ENCODE measurements at regions not wholly inside any gene's neighbourhood (a gene's known extent, or its start where the extent isn't known, plus 50 kb on each side); places are given as distances from the start of the nearest gene placed in this dataset.

- Histone ChIP-seq H3K27ac (ENCODE audit: low read length) (no peak overlapping the region), H3K4me1 (ENCODE audit: control insufficient read depth, insufficient read depth, low read length) (no peaks in the 10 kb centered on the region), H3K9me3 (ENCODE audit: control insufficient read depth, low read depth, low read length) (no peaks in the 10 kb centered on the region), H3K4me3 (ENCODE audit: low read length) (no peak overlapping the region), H3K27me3 (ENCODE audit: control insufficient read depth, insufficient read depth, low read length) (no peaks in the 10 kb centered on the region), H3K36me3 (ENCODE audit: control insufficient read depth, insufficient read depth, low read length) (no peaks in the 10 kb centered on the region)
- no CpG with 5 or more reads among the region's 3 CpGs for WGBS (ENCODE audit: insufficient coverage, low lambda C conversion rate)
- no peak for DNase-seq
Observed at GRCh38 chr9:78383130-78383529, 86.2 kb downstream of the PSAT1 start.

GRCh38 chr9:78386348-78386747, 89.4 kb downstream of the PSAT1 start:
- Histone ChIP-seq H3K4me3 (ENCODE audit: low read length) (no peak overlapping the region), H3K27me3 (ENCODE audit: control insufficient read depth, insufficient read depth, low read length) (no peaks in the 10 kb centered on the region), H3K27ac (ENCODE audit: low read length) (no peak overlapping the region), H3K4me1 (ENCODE audit: control insufficient read depth, insufficient read depth, low read length) (no peaks in the 10 kb centered on the region), H3K9me3 (ENCODE audit: control insufficient read depth, low read depth, low read length) (no peaks in the 10 kb centered on the region), H3K36me3 (ENCODE audit: control insufficient read depth, insufficient read depth, low read length) (no peaks in the 10 kb centered on the region)
- no CpG with 5 or more reads among the region's 1 CpG for WGBS (ENCODE audit: insufficient coverage, low lambda C conversion rate)
- no peak for DNase-seq

GRCh38 chr9:78386773-78387172, 89.8 kb downstream of the PSAT1 start:
- H3K9me3 ChIP-seq (ENCODE audit: control insufficient read depth, low read depth, low read length): no peaks in the 10 kb centered on the region
- DNase-seq: peak; percentile 37 to 59
- no peaks in the 10 kb centered on the region for H3K27me3 ChIP-seq (ENCODE audit: control insufficient read depth, insufficient read depth, low read length)
- no peak overlapping the region for H3K27ac ChIP-seq (ENCODE audit: low read length)
- H3K4me3 ChIP-seq (ENCODE audit: low read length): no peak overlapping the region
- H3K4me1 ChIP-seq (ENCODE audit: control insufficient read depth, insufficient read depth, low read length): no peaks in the 10 kb centered on the region
- no peaks in the 10 kb centered on the region for H3K36me3 ChIP-seq (ENCODE audit: control insufficient read depth, insufficient read depth, low read length)

- H3K27ac ChIP-seq (ENCODE audit: low read length): no peak overlapping the region
- no peaks in the 10 kb centered on the region for H3K9me3 ChIP-seq (ENCODE audit: control insufficient read depth, low read depth, low read length)
- H3K36me3 ChIP-seq (ENCODE audit: control insufficient read depth, insufficient read depth, low read length): no peaks in the 10 kb centered on the region
- no peak for DNase-seq
- H3K27me3 ChIP-seq (ENCODE audit: control insufficient read depth, insufficient read depth, low read length): no peaks in the 10 kb centered on the region
- no peak overlapping the region for H3K4me3 ChIP-seq (ENCODE audit: low read length)
- WGBS (ENCODE audit: insufficient coverage, low lambda C conversion rate): no CpG with 5 or more reads among the region's 2 CpGs
- no peaks in the 10 kb centered on the region for H3K4me1 ChIP-seq (ENCODE audit: control insufficient read depth, insufficient read depth, low read length)
Observed at GRCh38 chr9:78393340-78393739, 96.4 kb downstream of the PSAT1 start.

GRCh38 chr9:78393932-78394331, 97.0 kb downstream of the PSAT1 start:
- Histone ChIP-seq H3K27ac (ENCODE audit: low read length) (no peak overlapping the region), H3K9me3 (ENCODE audit: control insufficient read depth, low read depth, low read length) (no peaks in the 10 kb centered on the region), H3K36me3 (ENCODE audit: control insufficient read depth, insufficient read depth, low read length) (no peaks in the 10 kb centered on the region), H3K4me1 (ENCODE audit: control insufficient read depth, insufficient read depth, low read length) (no peaks in the 10 kb centered on the region), H3K27me3 (ENCODE audit: control insufficient read depth, insufficient read depth, low read length) (no peaks in the 10 kb centered on the region), H3K4me3 (ENCODE audit: low read length) (no peak overlapping the region)
- DNase-seq: no peak
- no CpG with 5 or more reads among the region's 2 CpGs for WGBS (ENCODE audit: insufficient coverage, low lambda C conversion rate)

- Histone ChIP-seq H3K9me3 (ENCODE audit: control insufficient read depth, low read depth, low read length) (no peaks in the 10 kb centered on the region), H3K27me3 (ENCODE audit: control insufficient read depth, insufficient read depth, low read length) (no peaks in the 10 kb centered on the region), H3K27ac (ENCODE audit: low read length) (no peak overlapping the region), H3K4me1 (ENCODE audit: control insufficient read depth, insufficient read depth, low read length) (no peaks in the 10 kb centered on the region), H3K36me3 (ENCODE audit: control insufficient read depth, insufficient read depth, low read length) (no peaks in the 10 kb centered on the region), H3K4me3 (ENCODE audit: low read length) (no peak overlapping the region)
- DNase-seq: no peak
- WGBS (ENCODE audit: insufficient coverage, low lambda C conversion rate): no CpG with 5 or more reads among the region's 2 CpGs
Observed at GRCh38 chr9:78396087-78396486, 99.2 kb downstream of the PSAT1 start.

GRCh38 chr9:78397045-78397444, 100.1 kb downstream of the PSAT1 start:
- no peaks in the 10 kb centered on the region for H3K36me3 ChIP-seq (ENCODE audit: control insufficient read depth, insufficient read depth, low read length)
- no peak for DNase-seq
- H3K27me3 ChIP-seq (ENCODE audit: control insufficient read depth, insufficient read depth, low read length): no peaks in the 10 kb centered on the region
- 0% methylated on average over 1 of the region's 5 CpGs for WGBS (ENCODE audit: insufficient coverage, low lambda C conversion rate)
- H3K4me3 ChIP-seq (ENCODE audit: low read length): no peak overlapping the region
- H3K27ac ChIP-seq (ENCODE audit: low read length): no peak overlapping the region
- no peaks in the 10 kb centered on the region for H3K4me1 ChIP-seq (ENCODE audit: control insufficient read depth, insufficient read depth, low read length)
- H3K9me3 ChIP-seq (ENCODE audit: control insufficient read depth, low read depth, low read length): no peaks in the 10 kb centered on the region

GRCh38 chr9:78397454-78397853, 100.5 kb downstream of the PSAT1 start:
- no peaks in the 10 kb centered on the region for H3K27me3 ChIP-seq (ENCODE audit: control insufficient read depth, insufficient read depth, low read length)
- H3K4me3 ChIP-seq (ENCODE audit: low read length): no peak overlapping the region
- no peak overlapping the region for H3K27ac ChIP-seq (ENCODE audit: low read length)
- H3K9me3 ChIP-seq (ENCODE audit: control insufficient read depth, low read depth, low read length): no peaks in the 10 kb centered on the region
- no peaks in the 10 kb centered on the region for H3K36me3 ChIP-seq (ENCODE audit: control insufficient read depth, insufficient read depth, low read length)
- no peak for DNase-seq
- 60% methylated on average over 1 of the region's 5 CpGs for WGBS (ENCODE audit: insufficient coverage, low lambda C conversion rate)
- H3K4me1 ChIP-seq (ENCODE audit: control insufficient read depth, insufficient read depth, low read length): no peaks in the 10 kb centered on the region

GRCh38 chr9:78399153-78399552, 102.2 kb downstream of the PSAT1 start:
- no peak overlapping the region for H3K27ac ChIP-seq (ENCODE audit: low read length)

GRCh38 chr9:78400496-78400895, 103.6 kb downstream of the PSAT1 start:
- no peaks in the 10 kb centered on the region for H3K4me1 ChIP-seq (ENCODE audit: control insufficient read depth, insufficient read depth, low read length)
- H3K27ac ChIP-seq (ENCODE audit: low read length): no peak overlapping the region
- no peak overlapping the region for H3K4me3 ChIP-seq (ENCODE audit: low read length)
- no peaks in the 10 kb centered on the region for H3K27me3 ChIP-seq (ENCODE audit: control insufficient read depth, insufficient read depth, low read length)
- no peaks in the 10 kb centered on the region for H3K9me3 ChIP-seq (ENCODE audit: control insufficient read depth, low read depth, low read length)
- no peaks in the 10 kb centered on the region for H3K36me3 ChIP-seq (ENCODE audit: control insufficient read depth, insufficient read depth, low read length)
- no peak for DNase-seq

More at GRCh38 chr9:78399153-78399552, 102.2 kb downstream of the PSAT1 start:
- Histone ChIP-seq H3K4me1 (ENCODE audit: control insufficient read depth, insufficient read depth, low read length) (no peaks in the 10 kb centered on the region), H3K4me3 (ENCODE audit: low read length) (no peak overlapping the region), H3K36me3 (ENCODE audit: control insufficient read depth, insufficient read depth, low read length) (no peaks in the 10 kb centered on the region), H3K27me3 (ENCODE audit: control insufficient read depth, insufficient read depth, low read length) (no peaks in the 10 kb centered on the region), H3K9me3 (ENCODE audit: control insufficient read depth, low read depth, low read length) (no peaks in the 10 kb centered on the region)
- no peak for DNase-seq

GRCh38 chr9:78405461-78405860, 108.5 kb downstream of the PSAT1 start:
- Histone ChIP-seq H3K36me3 (ENCODE audit: control insufficient read depth, insufficient read depth, low read length) (no peaks in the 10 kb centered on the region), H3K4me3 (ENCODE audit: low read length) (no peak overlapping the region), H3K4me1 (ENCODE audit: control insufficient read depth, insufficient read depth, low read length) (no peaks in the 10 kb centered on the region), H3K9me3 (ENCODE audit: control insufficient read depth, low read depth, low read length) (peaks cover 6% of the 10 kb centered on the region), H3K27me3 (ENCODE audit: control insufficient read depth, insufficient read depth, low read length) (no peaks in the 10 kb centered on the region), H3K27ac (ENCODE audit: low read length) (no peak overlapping the region)
- WGBS (ENCODE audit: insufficient coverage, low lambda C conversion rate): 83% methylated on average over 2 of the region's 3 CpGs
- DNase-seq: no peak

All from large intestine (tissue), 3 donors.